Stomach (tissue), 8 donors: ENCODE measurements at regions not wholly inside any gene's neighbourhood (a gene's known extent, or its start where the extent isn't known, plus 50 kb on each side); places are given as distances from the start of the nearest gene placed in this dataset.

Source experiments
- DNase-seq, 2 donors: peaks; one replicate each; pipeline versions ENCODE4 v3.0.0 to v3.0.0-alpha.2; 2013 to 2019
- H3K27ac ChIP-seq, 5 donors: fragments of 200-600 bp in 4 of 5; sonication (generic) in 4 of 5; one replicate each; pipeline ENCODE4 v1.5.1; 2013 to 2019; ENCODE audit warnings: mild to moderate bottlenecking in 1 of 5, moderate library complexity in 1 of 5
- H3K27me3 ChIP-seq, 3 donors: fragments of 200-600 bp; sonication (generic); one replicate each; pipeline ENCODE4 v1.5.1; 2017 to 2019; ENCODE audit warnings: mixed run types in 1 of 3
- H3K36me3 ChIP-seq, 4 donors: fragments of 200-600 bp; sonication (generic); 1 replicate in 3 of 4; 2 replicates in 1 of 4; pipeline ENCODE4 v1.5.1; 2016 to 2019
- H3K4me1 ChIP-seq, 4 donors: fragments of 200-600 bp; sonication (generic); one replicate each; pipeline ENCODE4 v1.5.1; 2016 to 2019
- H3K4me3 ChIP-seq, 4 donors: fragments of 200-600 bp; sonication (generic) in 3 of 4; one replicate each; pipeline ENCODE4 v1.5.1; 2016 to 2019; ENCODE audit warnings: mild to moderate bottlenecking in 1 of 4
- H3K9me3 ChIP-seq, 4 donors: fragments of 200-600 bp; sonication (generic); one replicate each; pipeline ENCODE4 v1.5.1; 2016 to 2019
- EP300 ChIP-seq: sonication (generic); formaldehyde crosslinking; IDR thresholded peaks from one replicate; pipeline ENCODE4 v1.6.1; 2017; ENCODE audit warnings: antibody characterized with exemption
- POLR2A ChIP-seq, 4 donors: fragments of 450-650 bp; IDR thresholded peaks; one replicate each; pipeline ENCODE4 v1.6.1; 2016; ENCODE audit warnings: antibody characterized with exemption in 4 of 4, control low read depth in 2 of 4, mild to moderate bottlenecking in 1 of 4, moderate library complexity in 1 of 4
- POLR2AphosphoS5 ChIP-seq, 3 donors: sonication (generic); formaldehyde crosslinking; IDR thresholded peaks; one replicate each; pipeline ENCODE4 v1.6.1; 2016; ENCODE audit warnings: antibody characterized with exemption in 3 of 3
- WGBS, 5 donors: extraction: QIAGEN DNeasy Blood & Tissue Kit in 3 of 5; methylation state at CpG; one replicate each; pipeline versions ENCODE4 v1.1.5 to v1.1.7; 2013 to 2018; 5-methylcytosine and 5-hydroxymethylcytosine counted together
- intact Hi-C: fragments of 100-400 bp; cut with DNase I; formaldehyde crosslinking; loops from one replicate; pipeline ENCODE4 v1.15.1; 2023; ENCODE audit warnings: low total_unique reads
- TF ChIP-seq, protein P1 (sequence below), 7 experiments: fragments of 450-650 bp in 4 of 7; fragments of 200-600 bp in 3 of 7; sonication (generic) in 3 of 7; IDR thresholded peaks; one replicate each; pipeline ENCODE4 v1.5.1; 2016 to 2019; ENCODE audit warnings: antibody characterized with exemption in 7 of 7, control low read depth in 2 of 7, mild to moderate bottlenecking in 1 of 7
- donor health status: healthy with polysubstance abuse.
- donor health status: Bipolar disorder and iron deficiency.
- donor health status: healthy.

DNA sequence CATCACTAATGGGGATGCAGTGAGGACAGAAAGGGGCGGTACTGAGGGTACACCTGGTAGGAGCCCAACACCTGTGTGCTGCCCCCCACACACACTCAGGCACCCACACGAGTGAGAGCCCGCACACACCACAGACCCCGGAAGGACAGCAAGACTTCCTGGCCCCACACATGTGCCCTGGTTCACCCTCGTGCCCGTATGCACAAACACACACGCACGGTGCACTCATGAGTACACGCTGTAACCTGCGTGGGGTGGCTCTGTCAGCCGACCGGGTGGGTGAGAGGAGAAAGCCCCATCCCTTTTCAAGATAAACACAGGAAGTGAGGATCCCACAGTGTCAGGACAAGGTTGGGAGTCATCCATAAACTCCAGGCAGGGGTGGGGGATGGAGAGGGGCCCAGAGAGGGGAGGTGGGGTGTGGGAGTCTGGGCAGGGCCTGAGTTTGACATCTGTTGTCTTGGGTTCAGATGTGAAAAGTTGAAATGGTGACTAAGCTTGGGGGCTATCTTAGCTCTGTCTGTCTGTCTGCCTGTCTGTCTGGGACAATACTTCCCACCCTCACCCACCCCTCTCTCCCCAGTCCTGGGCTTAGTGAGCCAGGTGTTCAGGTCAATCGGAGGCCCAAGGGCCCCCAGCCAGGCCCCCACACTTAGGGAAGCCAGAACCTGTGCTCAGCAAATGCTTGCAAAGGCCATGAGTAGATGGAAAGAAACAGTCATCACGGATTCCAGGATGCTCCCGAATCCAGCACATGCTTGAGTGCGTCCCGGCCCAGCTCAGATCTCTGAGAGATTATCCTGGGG is 119.8 kb upstream of the ZBTB40 start:
- WGBS, 5 donors, result 66 to 76% (median 75%) methylated on average over 15 to 17 of the region's 17 CpGs
- DNase-seq, result peak in 1 of 2 donors; percentile 64
- H3K27me3 ChIP-seq, result peaks cover 0 to 13% (median 0%) of the 10 kb centered on the region in 3 donors
- no peak overlapping the region for H3K4me3 ChIP-seq
- H3K9me3 ChIP-seq, result no peaks in the 10 kb centered on the region
- no peak for TF ChIP-seq EP300
- TF ChIP-seq POLR2AphosphoS5 (IDR thresholded peaks at IDR 0.05), result no peak
- TF ChIP-seq, protein P1, sequence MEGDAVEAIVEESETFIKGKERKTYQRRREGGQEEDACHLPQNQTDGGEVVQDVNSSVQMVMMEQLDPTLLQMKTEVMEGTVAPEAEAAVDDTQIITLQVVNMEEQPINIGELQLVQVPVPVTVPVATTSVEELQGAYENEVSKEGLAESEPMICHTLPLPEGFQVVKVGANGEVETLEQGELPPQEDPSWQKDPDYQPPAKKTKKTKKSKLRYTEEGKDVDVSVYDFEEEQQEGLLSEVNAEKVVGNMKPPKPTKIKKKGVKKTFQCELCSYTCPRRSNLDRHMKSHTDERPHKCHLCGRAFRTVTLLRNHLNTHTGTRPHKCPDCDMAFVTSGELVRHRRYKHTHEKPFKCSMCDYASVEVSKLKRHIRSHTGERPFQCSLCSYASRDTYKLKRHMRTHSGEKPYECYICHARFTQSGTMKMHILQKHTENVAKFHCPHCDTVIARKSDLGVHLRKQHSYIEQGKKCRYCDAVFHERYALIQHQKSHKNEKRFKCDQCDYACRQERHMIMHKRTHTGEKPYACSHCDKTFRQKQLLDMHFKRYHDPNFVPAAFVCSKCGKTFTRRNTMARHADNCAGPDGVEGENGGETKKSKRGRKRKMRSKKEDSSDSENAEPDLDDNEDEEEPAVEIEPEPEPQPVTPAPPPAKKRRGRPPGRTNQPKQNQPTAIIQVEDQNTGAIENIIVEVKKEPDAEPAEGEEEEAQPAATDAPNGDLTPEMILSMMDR (IDR thresholded peaks at IDR 0.05), result no peak
- TF ChIP-seq POLR2A (IDR thresholded peaks at IDR 0.05), result no peak
- no peaks in the 10 kb centered on the region for H3K4me1 ChIP-seq
- no peak overlapping the region for H3K27ac ChIP-seq
- intact Hi-C loops, result no loop called here
- no peaks in the 10 kb centered on the region for H3K36me3 ChIP-seq

DNA sequence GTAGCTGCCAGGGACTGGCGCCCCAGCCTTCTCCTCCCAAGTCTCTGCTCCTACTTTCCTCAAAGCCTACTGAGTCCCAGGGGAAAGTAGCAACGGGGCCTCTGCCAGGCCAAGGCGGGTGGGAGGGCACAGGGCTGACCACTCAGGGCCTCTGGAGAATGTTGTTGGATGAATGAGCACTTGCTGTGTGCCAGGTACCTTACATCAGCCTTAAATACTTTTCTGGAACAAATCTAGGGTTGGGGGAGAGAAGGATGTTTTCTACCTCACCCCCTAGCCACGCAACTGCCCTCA is 119.3 kb upstream of the ZBTB40 start:
- no peaks in the 10 kb centered on the region for H3K9me3 ChIP-seq
- no peak for DNase-seq
- intact Hi-C loops, result no loop called here
- no peaks in the 10 kb centered on the region for H3K4me1 ChIP-seq
- H3K4me3 ChIP-seq, result no peak overlapping the region
- H3K36me3 ChIP-seq, result no peaks in the 10 kb centered on the region
- WGBS, 5 donors, result 83 to 90% (median 86%) methylated on average over 4 of the region's 4 CpGs
- no peak overlapping the region for H3K27ac ChIP-seq
- TF ChIP-seq POLR2A (IDR thresholded peaks at IDR 0.05) (no peak), POLR2AphosphoS5 (IDR thresholded peaks at IDR 0.05) (no peak), EP300 (no peak)
- TF ChIP-seq, protein P1 (IDR thresholded peaks at IDR 0.05), result no peak
- H3K27me3 ChIP-seq, result peaks cover 0 to 13% (median 0%) of the 10 kb centered on the region in 3 donors

DNA sequence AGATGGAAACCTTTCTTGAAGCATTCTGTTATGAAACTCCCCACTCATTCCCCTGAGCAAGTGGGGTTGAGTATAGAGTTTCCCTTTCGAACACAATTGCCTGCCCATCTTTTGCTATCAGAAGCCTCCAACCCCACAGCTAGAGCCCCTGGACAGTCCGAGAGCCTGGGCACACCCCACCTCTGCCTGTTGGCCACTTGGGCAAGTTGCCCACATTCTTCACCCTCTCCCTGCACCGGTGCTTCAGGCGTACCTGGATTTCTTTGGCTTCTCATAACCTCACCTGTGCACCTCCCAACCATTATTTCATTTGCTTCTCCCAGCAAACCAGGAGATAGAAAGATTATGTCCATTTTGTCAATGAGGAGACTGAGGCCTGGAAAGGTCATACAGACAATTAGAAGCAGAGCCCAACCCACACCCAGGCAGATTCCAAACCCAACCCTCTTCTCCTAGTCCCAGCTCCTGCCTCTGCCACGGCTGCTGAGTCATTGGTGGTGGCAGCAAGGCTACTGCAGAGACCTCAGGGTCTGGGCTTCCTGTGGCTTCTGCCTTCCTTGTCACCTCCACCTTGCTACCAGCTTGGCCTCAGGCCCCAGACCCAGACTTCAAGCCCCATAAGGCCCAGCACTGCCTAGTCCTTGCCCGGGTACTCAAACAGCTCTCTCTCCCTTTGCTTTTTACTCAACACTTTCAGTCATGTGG is 118.7 kb upstream of the ZBTB40 start:
- no peaks in the 10 kb centered on the region for H3K9me3 ChIP-seq
- 41 to 52% (median 49%) methylated on average over 6 of the region's 6 CpGs for whole genome bisulfite sequencing, 5 donors
- no peaks in the 10 kb centered on the region for H3K4me1 ChIP-seq
- H3K4me3 ChIP-seq, result no peak overlapping the region
- DNase-seq, result no peak
- no peak overlapping the region for H3K27ac ChIP-seq
- intact Hi-C loops, result no loop called here
- H3K27me3 ChIP-seq, result peaks cover 0 to 16% (median 0%) of the 10 kb centered on the region in 3 donors
- no peaks in the 10 kb centered on the region for H3K36me3 ChIP-seq
- TF ChIP-seq POLR2AphosphoS5 (IDR thresholded peaks at IDR 0.05), result no peak
- TF ChIP-seq EP300, result no peak
- TF ChIP-seq POLR2A (IDR thresholded peaks at IDR 0.05), result no peak
- TF ChIP-seq, protein P1 (IDR thresholded peaks at IDR 0.05), result no peak

DNA sequence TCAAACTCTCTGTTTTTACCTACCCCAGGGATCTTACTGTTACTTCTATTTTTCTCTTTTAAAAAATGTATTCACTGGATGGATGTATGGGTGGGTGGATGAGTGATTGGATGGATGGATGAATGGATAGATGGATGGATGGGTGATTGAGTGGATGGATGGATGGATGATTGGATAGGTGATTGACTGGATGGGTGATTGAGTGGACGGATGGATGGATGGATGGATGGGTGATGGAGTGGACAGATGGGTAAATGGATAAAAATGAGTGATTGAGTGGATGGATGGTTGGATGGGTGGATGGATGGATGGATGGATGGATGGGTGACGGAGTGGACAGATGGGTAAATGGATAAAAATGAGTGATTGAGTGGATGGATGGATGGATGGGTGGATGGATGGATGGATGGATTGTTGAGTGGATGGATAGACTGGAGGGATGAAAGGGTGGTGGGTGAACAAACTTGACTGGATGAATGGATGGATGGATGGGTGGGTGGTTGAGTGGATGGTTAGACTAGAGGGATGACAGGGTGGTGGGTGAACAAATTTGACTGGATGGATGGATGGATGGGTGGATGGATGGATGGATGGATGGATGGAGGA is 118.0 kb upstream of the ZBTB40 start:
- 88 to 96% (median 92%) methylated on average over 2 of the region's 2 CpGs for WGBS, 5 donors
- TF ChIP-seq, protein P1 (IDR thresholded peaks at IDR 0.05), result no peak
- TF ChIP-seq EP300, result no peak
- H3K36me3 ChIP-seq, result no peaks in the 10 kb centered on the region
- H3K4me1 ChIP-seq, result no peaks in the 10 kb centered on the region
- DNase-seq, result no peak
- H3K27me3 ChIP-seq, result peaks cover 0 to 22% (median 0%) of the 10 kb centered on the region in 3 donors
- H3K27ac ChIP-seq, result no peak overlapping the region
- no peak overlapping the region for H3K4me3 ChIP-seq
- no peaks in the 10 kb centered on the region for H3K9me3 ChIP-seq
- intact Hi-C loops, result no loop called here
